OCI-LY3 (cell line): ENCODE measurements at regions not wholly inside any gene's neighbourhood (a gene's known extent, or its start where the extent isn't known, plus 50 kb on each side); places are given as distances from the start of the nearest gene placed in this dataset.

Source experiments
- EZH2phosphoT487 ChIP-seq: fragments of 200-600 bp; shearing (Covaris generic); IDR thresholded peaks from 2 replicates; pipeline ENCODE4 v1.6.1; 2018; ENCODE audit warnings: antibody characterized with exemption, mixed run types, low read depth
- TF ChIP-seq, protein P1 (sequence below): fragments of 200-600, 300-600 bp; sonication (generic); IDR thresholded peaks from 2 replicates; pipeline ENCODE4 v1.5.1; 2014; ENCODE audit warnings: antibody characterized with exemption, low read length, low read depth

GRCh38 chr9:22742401-22742800, 295.8 kb downstream of the DMRTA1 start:
- TF ChIP-seq, protein P1, sequence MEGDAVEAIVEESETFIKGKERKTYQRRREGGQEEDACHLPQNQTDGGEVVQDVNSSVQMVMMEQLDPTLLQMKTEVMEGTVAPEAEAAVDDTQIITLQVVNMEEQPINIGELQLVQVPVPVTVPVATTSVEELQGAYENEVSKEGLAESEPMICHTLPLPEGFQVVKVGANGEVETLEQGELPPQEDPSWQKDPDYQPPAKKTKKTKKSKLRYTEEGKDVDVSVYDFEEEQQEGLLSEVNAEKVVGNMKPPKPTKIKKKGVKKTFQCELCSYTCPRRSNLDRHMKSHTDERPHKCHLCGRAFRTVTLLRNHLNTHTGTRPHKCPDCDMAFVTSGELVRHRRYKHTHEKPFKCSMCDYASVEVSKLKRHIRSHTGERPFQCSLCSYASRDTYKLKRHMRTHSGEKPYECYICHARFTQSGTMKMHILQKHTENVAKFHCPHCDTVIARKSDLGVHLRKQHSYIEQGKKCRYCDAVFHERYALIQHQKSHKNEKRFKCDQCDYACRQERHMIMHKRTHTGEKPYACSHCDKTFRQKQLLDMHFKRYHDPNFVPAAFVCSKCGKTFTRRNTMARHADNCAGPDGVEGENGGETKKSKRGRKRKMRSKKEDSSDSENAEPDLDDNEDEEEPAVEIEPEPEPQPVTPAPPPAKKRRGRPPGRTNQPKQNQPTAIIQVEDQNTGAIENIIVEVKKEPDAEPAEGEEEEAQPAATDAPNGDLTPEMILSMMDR, result no peak
- TF ChIP-seq EZH2phosphoT487, result no peak
